CD14-positive monocyte (primary cell): ENCODE measurements at regions not wholly inside any gene's neighbourhood (a gene's known extent, or its start where the extent isn't known, plus 50 kb on each side); places are given as distances from the start of the nearest gene placed in this dataset.

ENCODE experiments used
- DNase-seq, 3 donors: peaks; one replicate each; pipeline ENCODE4 v3.0.0-alpha.2; 2011 to 2022
- H2AFZ ChIP-seq: 2 replicates; pipeline ENCODE4 v1.6.0; 2012; ENCODE audit warnings: mild to moderate bottlenecking, low read depth, low read length, inconsistent platforms; ENCODE audit not compliant: insufficient read depth, poor library complexity, severe bottlenecking
- H3K27ac ChIP-seq, 2 donors: 1 replicate in 1 of 2; 2 replicates in 1 of 2; pipeline ENCODE4 v1.5.1; 2012 to 2013; ENCODE audit warnings: low read length in 2 of 2, control low read depth in 1 of 2, inconsistent platforms in 1 of 2, low read depth in 1 of 2, mild to moderate bottlenecking in 1 of 2
- H3K27me3 ChIP-seq, 2 donors: one replicate each; pipeline versions ENCODE4 v1.6.0 to v1.6.1; 2011 to 2013; ENCODE audit warnings: low read length in 2 of 2; ENCODE audit not compliant: control insufficient read depth in 2 of 2, insufficient read depth in 2 of 2
- H3K36me3 ChIP-seq, 2 donors: replicated peaks in 1 of 2; 1 replicate in 1 of 2; 2 replicates in 1 of 2; pipeline versions ENCODE4 v1.5.1 to v1.6.1; 2012 to 2013; ENCODE audit warnings: low read length in 2 of 2, control low read depth in 1 of 2, inconsistent platforms in 1 of 2, mild to moderate bottlenecking in 1 of 2; ENCODE audit not compliant: insufficient read depth in 2 of 2, control insufficient read depth in 1 of 2
- H3K4me1 ChIP-seq, 2 donors: 1 replicate in 1 of 2; 2 replicates in 1 of 2; pipeline versions ENCODE4 v1.5.1 to v1.6.1; 2012 to 2013; ENCODE audit warnings: low read length in 2 of 2, control low read depth in 1 of 2, inconsistent platforms in 1 of 2, mild to moderate bottlenecking in 1 of 2, moderate library complexity in 1 of 2; ENCODE audit not compliant: insufficient read depth in 2 of 2, control insufficient read depth in 1 of 2
- H3K4me2 ChIP-seq: replicated peaks from 2 replicates; pipeline ENCODE3; 2012; ENCODE audit warnings: low read length, moderate library complexity, mild to moderate bottlenecking; ENCODE audit not compliant: poor library complexity, severe bottlenecking; ENCODE audit errors: extremely low read depth
- H3K4me3 ChIP-seq, 3 experiments: fragments of 200-600 bp in 1 of 3; sonication (generic) in 1 of 3; replicated peaks in 1 of 3; 1 replicate in 2 of 3; 2 replicates in 1 of 3; pipeline ENCODE4 v1.5.1; 2011 to 2013; ENCODE audit warnings: low read length in 3 of 3, mild to moderate bottlenecking in 3 of 3, control low read depth in 2 of 3, low read depth in 2 of 3, inconsistent platforms in 1 of 3, moderate library complexity in 1 of 3
- H3K79me2 ChIP-seq: 2 replicates; pipeline ENCODE4 v1.6.0; 2012; ENCODE audit warnings: mild to moderate bottlenecking, control low read depth, inconsistent platforms, low read length, moderate library complexity; ENCODE audit not compliant: insufficient read depth
- H3K9ac ChIP-seq: 2 replicates; pipeline ENCODE4 v1.6.0; 2017; ENCODE audit warnings: low read length, mild to moderate bottlenecking; ENCODE audit not compliant: insufficient read depth, poor library complexity, severe bottlenecking
- H3K9me3 ChIP-seq, 2 donors: replicated peaks in 1 of 2; 1 replicate in 1 of 2; 2 replicates in 1 of 2; pipeline versions ENCODE4 v1.5.1 to v1.6.1; 2012 to 2013; ENCODE audit warnings: low read length in 2 of 2, control low read depth in 1 of 2; ENCODE audit not compliant: control insufficient read depth in 1 of 2, insufficient read depth in 1 of 2
- H4K20me1 ChIP-seq: 2 replicates; pipeline ENCODE4 v1.6.0; 2012; ENCODE audit warnings: mild to moderate bottlenecking, low read length, control low read depth, moderate library complexity; ENCODE audit not compliant: insufficient read depth
- H3K27ac Mint-ChIP-seq, 7 donors: one replicate each; pipeline ENCODE4 v1.8.0; 2020; ENCODE audit warnings: mild to moderate bottlenecking in 7 of 7, mixed read lengths in 7 of 7, moderate library complexity in 6 of 7, inconsistent platforms in 2 of 7
- H3K27me3 Mint-ChIP-seq, 3 donors: one replicate each; pipeline ENCODE4 v1.8.0; 2021 to 2022; ENCODE audit warnings: low read depth in 3 of 3, mild to moderate bottlenecking in 3 of 3, mixed read lengths in 3 of 3, moderate library complexity in 3 of 3, inconsistent platforms in 1 of 3
- H3K36me3 Mint-ChIP-seq, 2 donors: one replicate each; pipeline ENCODE4 v1.8.0; 2020; ENCODE audit warnings: mixed read lengths in 2 of 2, inconsistent platforms in 1 of 2, mild to moderate bottlenecking in 1 of 2
- H3K4me1 Mint-ChIP-seq: one replicate; pipeline ENCODE4 v1.8.0; 2020; ENCODE audit warnings: mild to moderate bottlenecking, mixed read lengths
- H3K4me3 Mint-ChIP-seq, 2 donors: one replicate each; pipeline ENCODE4 v1.8.0; 2020; ENCODE audit warnings: mild to moderate bottlenecking in 2 of 2, mixed read lengths in 2 of 2, moderate library complexity in 1 of 2
- H3K9me3 Mint-ChIP-seq, 7 donors: one replicate each; pipeline ENCODE4 v1.8.0; 2020 to 2022; ENCODE audit warnings: mixed read lengths in 7 of 7, mild to moderate bottlenecking in 6 of 7, moderate library complexity in 6 of 7, inconsistent platforms in 2 of 7
- WGBS: methylation state at CpG from one replicate; pipeline ENCODE4 v1.1.5; 2013; ENCODE audit warnings: missing lambda C conversion rate; ENCODE audit not compliant: insufficient coverage; 5-methylcytosine and 5-hydroxymethylcytosine counted together
- intact Hi-C, 2 donors: fragments of 100-400 bp; cut with micrococcal nuclease; formaldehyde crosslinking; loops; one replicate each; pipeline versions ENCODE4 v1.15.0 to v1.15.1; 2023
- TF ChIP-seq, protein P1 (sequence below): fragments of 200-600 bp; IDR thresholded peaks from one replicate; pipeline ENCODE4 v1.8.0; 2022; ENCODE audit warnings: antibody characterized with exemption, mild to moderate bottlenecking

GRCh38 chr5:84791730-84792129 is 407.1 kb upstream of the EDIL3 start:
- Histone ChIP-seq H3K27me3 (no peaks in the 10 kb centered on the region), H3K27ac (peak overlapping the region; percentile 81 to 87), H2AFZ (no peak overlapping the region), H4K20me1 (no peaks in the 10 kb centered on the region), H3K4me2 (peak overlapping the region; percentile 50), H3K4me1 (peaks cover 34 to 43% of the 10 kb centered on the region in 2 donors), H3K79me2 (no peaks in the 10 kb centered on the region), H3K4me3 (peak overlapping the region in 1 of 3 experiments; percentile 34), H3K36me3 (no peaks in the 10 kb centered on the region), H3K9ac (no peak overlapping the region), H3K9me3 (peaks cover 0 to 7% of the 10 kb centered on the region in 2 donors)
- peaks cover 0 to 9% (median 4%) of the 10 kb centered on the region in 7 donors for H3K9me3 Mint-ChIP-seq
- peaks cover 43% of the 10 kb centered on the region for H3K4me1 Mint-ChIP-seq
- peaks cover 0 to 2% (median 0%) of the 10 kb centered on the region in 3 donors for H3K27me3 Mint-ChIP-seq
- H3K36me3 Mint-ChIP-seq: no peaks in the 10 kb centered on the region
- no peak for DNase-seq
- H3K27ac Mint-ChIP-seq: peak overlapping the region; percentile 87 to 97 (median 95)
- no CpG with 5 or more reads among the region's 3 CpGs for WGBS
- intact Hi-C loops: no loop called here
- no peak overlapping the region for H3K4me3 Mint-ChIP-seq
- TF ChIP-seq, protein P1, sequence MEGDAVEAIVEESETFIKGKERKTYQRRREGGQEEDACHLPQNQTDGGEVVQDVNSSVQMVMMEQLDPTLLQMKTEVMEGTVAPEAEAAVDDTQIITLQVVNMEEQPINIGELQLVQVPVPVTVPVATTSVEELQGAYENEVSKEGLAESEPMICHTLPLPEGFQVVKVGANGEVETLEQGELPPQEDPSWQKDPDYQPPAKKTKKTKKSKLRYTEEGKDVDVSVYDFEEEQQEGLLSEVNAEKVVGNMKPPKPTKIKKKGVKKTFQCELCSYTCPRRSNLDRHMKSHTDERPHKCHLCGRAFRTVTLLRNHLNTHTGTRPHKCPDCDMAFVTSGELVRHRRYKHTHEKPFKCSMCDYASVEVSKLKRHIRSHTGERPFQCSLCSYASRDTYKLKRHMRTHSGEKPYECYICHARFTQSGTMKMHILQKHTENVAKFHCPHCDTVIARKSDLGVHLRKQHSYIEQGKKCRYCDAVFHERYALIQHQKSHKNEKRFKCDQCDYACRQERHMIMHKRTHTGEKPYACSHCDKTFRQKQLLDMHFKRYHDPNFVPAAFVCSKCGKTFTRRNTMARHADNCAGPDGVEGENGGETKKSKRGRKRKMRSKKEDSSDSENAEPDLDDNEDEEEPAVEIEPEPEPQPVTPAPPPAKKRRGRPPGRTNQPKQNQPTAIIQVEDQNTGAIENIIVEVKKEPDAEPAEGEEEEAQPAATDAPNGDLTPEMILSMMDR: no peak

DNA sequence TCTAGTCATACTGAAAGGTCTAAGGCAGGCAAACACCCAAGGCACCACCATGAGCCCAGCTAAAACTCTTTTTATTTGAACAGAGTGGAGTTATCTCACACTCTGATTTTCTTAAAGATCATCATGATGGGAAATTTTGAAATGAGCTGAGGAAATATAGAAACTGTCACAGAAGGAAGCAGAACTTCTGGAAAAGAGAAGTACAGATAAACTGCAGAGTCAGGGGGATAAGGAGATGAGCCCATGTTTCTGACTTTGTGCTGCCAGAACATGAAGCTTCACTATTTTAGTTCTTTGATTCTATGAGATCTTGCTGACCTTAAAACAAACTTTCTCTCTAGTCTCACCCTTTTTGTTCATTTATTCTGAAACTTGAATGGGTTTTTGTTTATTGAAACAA is 406.5 kb upstream of the EDIL3 start:
- Histone ChIP-seq H3K27me3 (no peaks in the 10 kb centered on the region), H3K4me3 (peak overlapping the region in 1 of 3 experiments; percentile 34), H3K9ac (peak overlapping the region; percentile 27), H2AFZ (peak overlapping the region; percentile 21), H4K20me1 (no peaks in the 10 kb centered on the region), H3K79me2 (no peaks in the 10 kb centered on the region), H3K9me3 (peaks cover 0 to 4% of the 10 kb centered on the region in 2 donors), H3K4me1 (peaks cover 34 to 43% of the 10 kb centered on the region in 2 donors), H3K27ac (peak overlapping the region; percentile 81 to 87), H3K4me2 (peak overlapping the region; percentile 50), H3K36me3 (no peaks in the 10 kb centered on the region)
- peaks cover 43% of the 10 kb centered on the region for H3K4me1 Mint-ChIP-seq
- H3K9me3 Mint-ChIP-seq: peaks cover 0 to 8% (median 3%) of the 10 kb centered on the region in 7 donors
- H3K27me3 Mint-ChIP-seq: peaks cover 0 to 2% (median 0%) of the 10 kb centered on the region in 3 donors
- H3K27ac Mint-ChIP-seq: peak overlapping the region; percentile 87 to 97 (median 95)
- intact Hi-C loops: no loop called here
- H3K36me3 Mint-ChIP-seq: no peaks in the 10 kb centered on the region
- peak overlapping the region in 1 of 2 donors; percentile 65 for H3K4me3 Mint-ChIP-seq
- TF ChIP-seq, protein P1: no peak
- peak; percentile 48 to 77 (median 76) for DNase-seq
